Neuronal stem cell (in vitro differentiated cells): ENCODE measurements at regions not wholly inside any gene's neighbourhood (a gene's known extent, or its start where the extent isn't known, plus 50 kb on each side); places are given as distances from the start of the nearest gene placed in this dataset.
"Not testable (repeated sequence)": the region's sequence is repeated elsewhere in the genome, so short reads cannot be mapped to it uniquely, and the experiment has no call there.

ENCODE experiments used
- DNase-seq: peaks from one replicate; pipeline ENCODE4 v3.0.0-alpha.2; 2013; ENCODE audit warnings: low spot score
- H2AFZ ChIP-seq: one replicate; pipeline ENCODE4 v1.6.1; 2013; ENCODE audit warnings: mild to moderate bottlenecking, low read length, inconsistent platforms
- H2AK5ac ChIP-seq: 2 replicates; pipeline ENCODE4 v1.6.1; 2013; ENCODE audit warnings: low read depth, mild to moderate bottlenecking, inconsistent platforms, low read length, moderate library complexity, mixed read lengths
- H2BK120ac ChIP-seq: 2 replicates; pipeline ENCODE4 v1.6.1; 2013; ENCODE audit warnings: low read depth, mild to moderate bottlenecking, inconsistent platforms, low read length, moderate library complexity, mixed read lengths
- H2BK12ac ChIP-seq: one replicate; pipeline ENCODE4 v1.6.1; 2013; ENCODE audit warnings: low read length, inconsistent platforms
- H2BK15ac ChIP-seq: 2 replicates; pipeline ENCODE4 v1.6.1; 2013; ENCODE audit warnings: mild to moderate bottlenecking, low read length, inconsistent platforms, mixed read lengths
- H2BK5ac ChIP-seq: one replicate; pipeline ENCODE4 v1.6.1; 2013; ENCODE audit warnings: inconsistent platforms, mild to moderate bottlenecking, low read length, moderate library complexity
- H3K14ac ChIP-seq: one replicate; pipeline ENCODE4 v1.6.1; 2013; ENCODE audit warnings: low read length, inconsistent platforms
- H3K18ac ChIP-seq: 2 replicates; pipeline ENCODE4 v1.6.1; 2013; ENCODE audit warnings: low read length, inconsistent platforms
- H3K23ac ChIP-seq: 2 replicates; pipeline ENCODE4 v1.6.1; 2013; ENCODE audit warnings: low read depth, mild to moderate bottlenecking, mixed read lengths, low read length, inconsistent platforms; ENCODE audit not compliant: poor library complexity
- H3K27ac ChIP-seq: replicated peaks from 3 replicates; pipeline ENCODE4 v1.5.1; 2013; ENCODE audit warnings: low read length, inconsistent platforms
- H3K27me3 ChIP-seq, 3 experiments: 2 replicates each; pipeline ENCODE4 v1.6.1; 2013; ENCODE audit warnings: low read length in 3 of 3, mild to moderate bottlenecking in 2 of 3, inconsistent platforms in 1 of 3, low read depth in 1 of 3, mixed read lengths in 1 of 3, moderate library complexity in 1 of 3; ENCODE audit not compliant: control insufficient read depth in 3 of 3, insufficient read depth in 3 of 3
- H3K36me3 ChIP-seq, 2 donors: replicated peaks in 1 of 2; 2 replicates each; pipeline ENCODE4 v1.6.1; 2013; ENCODE audit warnings: low read length in 2 of 2; ENCODE audit not compliant: control insufficient read depth in 2 of 2, insufficient read depth in 2 of 2
- H3K4ac ChIP-seq: 2 replicates; pipeline ENCODE4 v1.6.1; 2013; ENCODE audit warnings: inconsistent platforms, mild to moderate bottlenecking, low read length, moderate library complexity
- H3K4me1 ChIP-seq, 2 donors: 1 replicate in 1 of 2; 2 replicates in 1 of 2; pipeline ENCODE4 v1.6.1; 2013; ENCODE audit warnings: low read length in 2 of 2, low read depth in 1 of 2; ENCODE audit not compliant: control insufficient read depth in 2 of 2, insufficient read depth in 1 of 2
- H3K4me2 ChIP-seq: one replicate; pipeline ENCODE4 v1.6.1; 2013; ENCODE audit warnings: mild to moderate bottlenecking, low read length, inconsistent platforms; ENCODE audit not compliant: insufficient read depth, poor library complexity, severe bottlenecking
- H3K4me3 ChIP-seq, 2 donors: 2 replicates each; pipeline ENCODE4 v1.5.1; 2013; ENCODE audit warnings: low read length in 2 of 2, mild to moderate bottlenecking in 2 of 2, inconsistent platforms in 1 of 2, moderate library complexity in 1 of 2
- H3K79me1 ChIP-seq: one replicate; pipeline ENCODE4 v1.6.1; 2013; ENCODE audit warnings: low read depth, mild to moderate bottlenecking, inconsistent platforms, low read length, moderate library complexity
- H3K9ac ChIP-seq: one replicate; pipeline ENCODE4 v1.6.1; 2013; ENCODE audit warnings: mild to moderate bottlenecking, low read depth, low read length, inconsistent platforms; ENCODE audit not compliant: poor library complexity
- H3K9me3 ChIP-seq, 2 donors: replicated peaks in 1 of 2; 2 replicates each; pipeline versions ENCODE3 to v1.6.1; 2013; ENCODE audit warnings: low read length in 2 of 2, mild to moderate bottlenecking in 2 of 2, inconsistent platforms in 1 of 2, low read depth in 1 of 2, mixed read lengths in 1 of 2, moderate library complexity in 1 of 2; ENCODE audit not compliant: control insufficient read depth in 2 of 2, insufficient read depth in 1 of 2
- H4K8ac ChIP-seq: one replicate; pipeline ENCODE4 v1.6.1; 2013; ENCODE audit warnings: low read depth, mild to moderate bottlenecking, inconsistent platforms, low read length, moderate library complexity
- H4K91ac ChIP-seq: one replicate; pipeline ENCODE4 v1.6.1; 2013; ENCODE audit warnings: low read length, low read depth, mild to moderate bottlenecking, inconsistent platforms; ENCODE audit not compliant: poor library complexity
- WGBS, 2 donors: extraction: QIAGEN DNeasy Blood & Tissue Kit; methylation state at CpG; one replicate each; pipeline ENCODE4 v1.1.7; 2013; ENCODE audit warnings: missing lambda C conversion rate in 2 of 2, mixed read lengths in 1 of 2; ENCODE audit not compliant: insufficient read length in 2 of 2, insufficient replicate concordance in 1 of 2; ENCODE audit errors: extremely low coverage in 2 of 2; 5-methylcytosine and 5-hydroxymethylcytosine counted together

GRCh38 chr4:127268367-127268766 is 364.4 kb upstream of the INTU start:
- Histone ChIP-seq H3K9me3 (no peaks in the 10 kb centered on the region), H2BK12ac (no peak overlapping the region), H3K4me1 (no peaks in the 10 kb centered on the region), H3K4me2 (no peak overlapping the region), H4K91ac (no peak overlapping the region), H3K18ac (no peak overlapping the region), H3K14ac (no peak overlapping the region), H3K79me1 (no peaks in the 10 kb centered on the region), H3K27ac (no peak overlapping the region), H2BK5ac (no peak overlapping the region), H4K8ac (no peak overlapping the region), H2BK15ac (no peak overlapping the region), H2BK120ac (no peak overlapping the region), H2AK5ac (no peak overlapping the region), H3K27me3 (no peaks in the 10 kb centered on the region), H3K4ac (no peak overlapping the region), H3K36me3 (no peaks in the 10 kb centered on the region), H2AFZ (no peak overlapping the region), H3K9ac (no peak overlapping the region), H3K23ac (no peak overlapping the region), H3K4me3 (no peak overlapping the region)
- DNase-seq: no peak
- no CpG with 5 or more reads among the region's 1 CpG for WGBS, 2 donors

- not testable (repeated sequence) for H4K91ac ChIP-seq, H3K9ac ChIP-seq, H2AFZ ChIP-seq, DNase-seq, H2BK5ac ChIP-seq, H3K27me3 ChIP-seq, H3K4me3 ChIP-seq, H2AK5ac ChIP-seq, H2BK120ac ChIP-seq, H3K9me3 ChIP-seq, H3K4me1 ChIP-seq, H3K4me2 ChIP-seq, H2BK12ac ChIP-seq, H3K18ac ChIP-seq, H3K27ac ChIP-seq, H3K14ac ChIP-seq, H3K23ac ChIP-seq, H2BK15ac ChIP-seq, H3K4ac ChIP-seq, H3K79me1 ChIP-seq, H3K36me3 ChIP-seq, H4K8ac ChIP-seq
- WGBS, 2 donors: no CpG with 5 or more reads among the region's 3 CpGs
Observed at GRCh38 chr4:127277023-127277422, 355.7 kb upstream of the INTU start.

- H2BK120ac ChIP-seq: no peak overlapping the region
- H4K91ac ChIP-seq: no peak overlapping the region
- H3K9me3 ChIP-seq: no peaks in the 10 kb centered on the region
- no peak for DNase-seq
- no peak overlapping the region for H3K23ac ChIP-seq
- H2AFZ ChIP-seq: no peak overlapping the region
- H3K27me3 ChIP-seq: no peaks in the 10 kb centered on the region
- H2BK12ac ChIP-seq: no peak overlapping the region
- H3K27ac ChIP-seq: no peak overlapping the region
- no peak overlapping the region for H3K18ac ChIP-seq
- H2AK5ac ChIP-seq: no peak overlapping the region
- H2BK5ac ChIP-seq: no peak overlapping the region
- H4K8ac ChIP-seq: no peak overlapping the region
- no peak overlapping the region for H3K4me2 ChIP-seq
- no peak overlapping the region for H3K14ac ChIP-seq
- no peak overlapping the region for H2BK15ac ChIP-seq
- no peaks in the 10 kb centered on the region for H3K79me1 ChIP-seq
- no peak overlapping the region for H3K4me3 ChIP-seq
- H3K36me3 ChIP-seq: no peaks in the 10 kb centered on the region
- no peak overlapping the region for H3K4ac ChIP-seq
- no peak overlapping the region for H3K9ac ChIP-seq
- no peaks in the 10 kb centered on the region for H3K4me1 ChIP-seq
Observed at GRCh38 chr4:127284236-127284635, 348.5 kb upstream of the INTU start.

- no peak overlapping the region for H3K4me2 ChIP-seq
Observed at GRCh38 chr4:127291316-127291715, 341.4 kb upstream of the INTU start.

More at GRCh38 chr4:127291316-127291715, 341.4 kb upstream of the INTU start:
- H3K9me3 ChIP-seq: peaks cover 8 to 13% of the 10 kb centered on the region in 2 donors
- no peak overlapping the region for H3K4me3 ChIP-seq
- no peak overlapping the region for H2AFZ ChIP-seq
- no peaks in the 10 kb centered on the region for H3K27me3 ChIP-seq
- no peak overlapping the region for H2BK15ac ChIP-seq
- no peak overlapping the region for H3K9ac ChIP-seq
- no peak overlapping the region for H3K23ac ChIP-seq
- no peak overlapping the region for H2AK5ac ChIP-seq
- H2BK12ac ChIP-seq: no peak overlapping the region
- no peak overlapping the region for H3K18ac ChIP-seq
- H3K79me1 ChIP-seq: no peaks in the 10 kb centered on the region
- no peaks in the 10 kb centered on the region for H3K36me3 ChIP-seq
- no peak overlapping the region for H3K27ac ChIP-seq
- DNase-seq: no peak
- H3K14ac ChIP-seq: no peak overlapping the region
- no peak overlapping the region for H4K8ac ChIP-seq
- H3K4me1 ChIP-seq: no peaks in the 10 kb centered on the region
- H2BK120ac ChIP-seq: no peak overlapping the region
- WGBS, 2 donors: no CpG with 5 or more reads among the region's 1 CpG
- no peak overlapping the region for H3K4ac ChIP-seq
- H4K91ac ChIP-seq: no peak overlapping the region
- H2BK5ac ChIP-seq: no peak overlapping the region
